ENCODE measurements at regions not wholly inside any gene's neighbourhood (a gene's known extent, or its start where the extent isn't known, plus 50 kb on each side); places are given as distances from the start of the nearest gene placed in this dataset.

DNA sequence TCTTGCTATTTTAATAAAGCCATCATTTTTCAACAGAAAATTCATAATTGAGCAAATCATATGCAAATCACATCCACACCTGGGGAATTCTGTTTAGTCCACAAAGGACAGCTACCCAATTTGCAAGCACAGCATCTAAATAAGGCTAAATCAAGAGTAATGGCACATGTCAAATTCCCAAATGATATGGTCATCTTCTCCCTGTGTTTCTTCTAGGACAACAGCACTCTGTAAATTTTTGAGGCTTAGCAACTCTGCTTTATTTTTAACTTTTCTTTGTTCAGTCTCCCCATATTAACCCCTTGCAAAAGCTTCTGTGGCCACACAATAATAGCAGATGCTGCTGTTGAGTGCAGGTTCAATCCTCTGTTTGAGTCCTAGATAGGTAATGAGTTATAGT, 155.6 kb upstream of the DAAM1 start:
- TF ChIP-seq, protein P1, sequence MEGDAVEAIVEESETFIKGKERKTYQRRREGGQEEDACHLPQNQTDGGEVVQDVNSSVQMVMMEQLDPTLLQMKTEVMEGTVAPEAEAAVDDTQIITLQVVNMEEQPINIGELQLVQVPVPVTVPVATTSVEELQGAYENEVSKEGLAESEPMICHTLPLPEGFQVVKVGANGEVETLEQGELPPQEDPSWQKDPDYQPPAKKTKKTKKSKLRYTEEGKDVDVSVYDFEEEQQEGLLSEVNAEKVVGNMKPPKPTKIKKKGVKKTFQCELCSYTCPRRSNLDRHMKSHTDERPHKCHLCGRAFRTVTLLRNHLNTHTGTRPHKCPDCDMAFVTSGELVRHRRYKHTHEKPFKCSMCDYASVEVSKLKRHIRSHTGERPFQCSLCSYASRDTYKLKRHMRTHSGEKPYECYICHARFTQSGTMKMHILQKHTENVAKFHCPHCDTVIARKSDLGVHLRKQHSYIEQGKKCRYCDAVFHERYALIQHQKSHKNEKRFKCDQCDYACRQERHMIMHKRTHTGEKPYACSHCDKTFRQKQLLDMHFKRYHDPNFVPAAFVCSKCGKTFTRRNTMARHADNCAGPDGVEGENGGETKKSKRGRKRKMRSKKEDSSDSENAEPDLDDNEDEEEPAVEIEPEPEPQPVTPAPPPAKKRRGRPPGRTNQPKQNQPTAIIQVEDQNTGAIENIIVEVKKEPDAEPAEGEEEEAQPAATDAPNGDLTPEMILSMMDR (IDR thresholded peaks at IDR 0.05; ENCODE audit: low read depth, low read length, missing control alignments) = no peak
- no peak overlapping the region for H3K4me3 ChIP-seq (replicated peaks; ENCODE audit: low read depth, low read length)
- DNase-seq (ENCODE audit: extremely low read depth, low read depth) = no peak

DNA sequence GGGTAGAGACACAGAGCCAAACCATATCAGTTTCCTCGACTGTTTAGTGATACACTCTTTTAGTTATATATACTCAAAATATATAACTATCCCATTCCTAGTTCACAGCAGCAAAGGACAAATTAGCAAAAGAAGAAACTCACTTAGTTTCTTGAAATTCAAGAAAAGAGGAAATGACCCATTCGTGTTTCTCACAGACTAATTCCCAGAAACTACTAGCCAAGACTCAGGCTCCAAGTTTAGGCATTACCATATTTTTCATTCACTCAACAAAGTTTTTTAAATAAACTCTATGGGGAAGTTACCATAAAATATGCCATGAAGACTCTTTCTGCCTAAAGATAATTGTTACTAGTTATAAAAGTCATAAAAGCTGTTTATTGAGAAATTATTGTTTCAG, 152.3 kb upstream of the DAAM1 start:
- TF ChIP-seq, protein P1 (IDR thresholded peaks at IDR 0.05; ENCODE audit: low read depth, low read length, missing control alignments) = no peak
- H3K4me3 ChIP-seq (replicated peaks; ENCODE audit: low read depth, low read length) = no peak overlapping the region
- DNase-seq (ENCODE audit: extremely low read depth, low read depth) = no peak

DNA sequence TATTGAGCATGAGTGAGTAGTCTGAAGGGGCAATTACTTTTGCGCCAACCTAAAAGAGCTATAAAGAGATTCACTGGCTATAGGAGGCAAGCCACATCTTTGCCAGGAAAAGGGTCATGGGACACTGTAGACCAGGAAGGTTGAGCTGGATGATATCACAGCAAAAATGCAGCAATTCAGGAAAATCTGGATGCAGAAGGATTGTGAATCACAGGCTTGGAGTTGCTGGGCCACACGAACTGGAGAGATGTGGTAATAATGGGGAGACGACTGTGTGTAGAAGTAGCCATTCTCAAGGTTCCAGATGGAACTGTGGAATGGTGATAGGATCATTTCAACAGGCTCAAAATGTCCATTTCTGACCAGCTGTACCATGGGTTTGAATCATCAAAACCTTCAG, 151.4 kb upstream of the DAAM1 start:
- no peak overlapping the region for H3K4me3 ChIP-seq (replicated peaks; ENCODE audit: low read depth, low read length)
- TF ChIP-seq, protein P1 (IDR thresholded peaks at IDR 0.05; ENCODE audit: low read depth, low read length, missing control alignments) = no peak
- no peak for DNase-seq (ENCODE audit: extremely low read depth, low read depth)

- no peak for DNase-seq (ENCODE audit: extremely low read depth, low read depth)
- H3K4me3 ChIP-seq (replicated peaks; ENCODE audit: low read depth, low read length) = no peak overlapping the region
- TF ChIP-seq, protein P1 (IDR thresholded peaks at IDR 0.05; ENCODE audit: low read depth, low read length, missing control alignments) = no peak
Measured at GRCh38 chr14:59037620-59038019, 150.8 kb upstream of the DAAM1 start.

GRCh38 chr14:59038746-59039145, 149.7 kb upstream of the DAAM1 start:
- TF ChIP-seq, protein P1 (IDR thresholded peaks at IDR 0.05; ENCODE audit: low read depth, low read length, missing control alignments) = no peak
- H3K4me3 ChIP-seq (replicated peaks; ENCODE audit: low read depth, low read length) = no peak overlapping the region
- no peak for DNase-seq (ENCODE audit: extremely low read depth, low read depth)

DNA sequence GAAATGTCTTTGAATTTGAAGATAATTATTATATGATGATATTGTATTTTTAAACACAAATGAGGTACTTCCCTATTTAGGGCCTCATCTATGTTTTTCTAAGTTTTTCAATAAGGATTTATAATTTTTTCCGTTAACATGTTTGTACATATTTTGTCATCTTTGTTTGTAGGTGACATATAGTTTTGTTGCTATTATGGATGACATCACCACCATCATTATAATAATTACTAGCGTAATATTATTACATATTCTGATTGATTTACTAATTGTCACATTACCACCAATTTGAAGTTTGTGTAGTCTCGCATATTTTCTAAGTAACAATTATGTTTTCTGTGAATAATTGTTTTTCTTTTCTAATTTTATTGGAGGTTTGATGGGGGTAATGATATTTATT, 147.2 kb upstream of the DAAM1 start:
- no peak overlapping the region for H3K4me3 ChIP-seq (replicated peaks; ENCODE audit: low read depth, low read length)
- TF ChIP-seq, protein P1 (IDR thresholded peaks at IDR 0.05; ENCODE audit: low read depth, low read length, missing control alignments) = no peak
- DNase-seq (ENCODE audit: extremely low read depth, low read depth) = no peak

- TF ChIP-seq, protein P1 (IDR thresholded peaks at IDR 0.05; ENCODE audit: low read depth, low read length, missing control alignments) = no peak
- DNase-seq (ENCODE audit: extremely low read depth, low read depth) = no peak
Measured at GRCh38 chr14:59044707-59045106, 143.8 kb upstream of the DAAM1 start.

More at GRCh38 chr14:59044707-59045106, 143.8 kb upstream of the DAAM1 start:
- no peak overlapping the region for H3K4me3 ChIP-seq (replicated peaks; ENCODE audit: low read depth, low read length)
